ENCODE measurements at regions not wholly inside any gene's neighbourhood (a gene's known extent, or its start where the extent isn't known, plus 50 kb on each side); places are given as distances from the start of the nearest gene placed in this dataset.

DNA sequence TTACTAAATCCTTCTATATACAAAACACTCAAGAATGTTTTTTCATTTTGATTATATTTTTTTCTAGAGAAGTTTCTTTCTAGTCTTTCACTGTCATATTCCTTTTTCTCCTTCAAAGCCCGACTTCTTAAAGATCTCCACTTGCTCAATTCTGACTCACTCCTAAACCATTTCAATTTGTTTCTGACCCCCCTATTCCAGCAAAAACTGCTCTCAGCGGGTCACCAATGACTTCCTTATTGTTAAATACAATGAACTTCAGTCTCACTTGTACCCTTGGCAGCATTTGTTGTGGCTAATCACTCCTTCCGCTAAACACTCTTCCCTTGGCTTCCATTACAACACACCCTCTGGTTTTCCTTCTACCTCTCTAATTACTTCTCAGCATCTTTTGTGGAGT is 111.1 kb upstream of the RBBP8 start:
- TF ChIP-seq, protein P1, sequence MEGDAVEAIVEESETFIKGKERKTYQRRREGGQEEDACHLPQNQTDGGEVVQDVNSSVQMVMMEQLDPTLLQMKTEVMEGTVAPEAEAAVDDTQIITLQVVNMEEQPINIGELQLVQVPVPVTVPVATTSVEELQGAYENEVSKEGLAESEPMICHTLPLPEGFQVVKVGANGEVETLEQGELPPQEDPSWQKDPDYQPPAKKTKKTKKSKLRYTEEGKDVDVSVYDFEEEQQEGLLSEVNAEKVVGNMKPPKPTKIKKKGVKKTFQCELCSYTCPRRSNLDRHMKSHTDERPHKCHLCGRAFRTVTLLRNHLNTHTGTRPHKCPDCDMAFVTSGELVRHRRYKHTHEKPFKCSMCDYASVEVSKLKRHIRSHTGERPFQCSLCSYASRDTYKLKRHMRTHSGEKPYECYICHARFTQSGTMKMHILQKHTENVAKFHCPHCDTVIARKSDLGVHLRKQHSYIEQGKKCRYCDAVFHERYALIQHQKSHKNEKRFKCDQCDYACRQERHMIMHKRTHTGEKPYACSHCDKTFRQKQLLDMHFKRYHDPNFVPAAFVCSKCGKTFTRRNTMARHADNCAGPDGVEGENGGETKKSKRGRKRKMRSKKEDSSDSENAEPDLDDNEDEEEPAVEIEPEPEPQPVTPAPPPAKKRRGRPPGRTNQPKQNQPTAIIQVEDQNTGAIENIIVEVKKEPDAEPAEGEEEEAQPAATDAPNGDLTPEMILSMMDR (IDR thresholded peaks at IDR 0.05 in 2 of 3, conservative IDR thresholded peaks at IDR 0.05 in 1 of 3; ENCODE audit: control insufficient read depth in 2 of 3, extremely low read depth in 1 of 3, insufficient read depth in 1 of 3, low read depth in 3 of 3, low read length in 3 of 3): no peak
- TF ChIP-seq ZNF207 (IDR thresholded peaks at IDR 0.05; ENCODE audit: borderline replicate concordance) (no peak), SIN3A (IDR thresholded peaks at IDR 0.05; ENCODE audit: low read depth, low read length) (no peak), EGR1 (IDR thresholded peaks at IDR 0.05; ENCODE audit: borderline replicate concordance in 1 of 2, low read depth in 2 of 2, low read length in 2 of 2) (no peak), ATF7 (IDR thresholded peaks at IDR 0.05; ENCODE audit: low read depth) (no peak), POLR2AphosphoS2 (IDR thresholded peaks at IDR 0.05; ENCODE audit: low read depth, low read length) (no peak), CEBPB (IDR thresholded peaks at IDR 0.05; ENCODE audit: borderline replicate concordance in 1 of 2, low read depth in 2 of 2, low read length in 2 of 2) (no peak)

Data from GM12878 (cell line).